ENCODE measurements at regions not wholly inside any gene's neighbourhood (a gene's known extent, or its start where the extent isn't known, plus 50 kb on each side); places are given as distances from the start of the nearest gene placed in this dataset.

DNA sequence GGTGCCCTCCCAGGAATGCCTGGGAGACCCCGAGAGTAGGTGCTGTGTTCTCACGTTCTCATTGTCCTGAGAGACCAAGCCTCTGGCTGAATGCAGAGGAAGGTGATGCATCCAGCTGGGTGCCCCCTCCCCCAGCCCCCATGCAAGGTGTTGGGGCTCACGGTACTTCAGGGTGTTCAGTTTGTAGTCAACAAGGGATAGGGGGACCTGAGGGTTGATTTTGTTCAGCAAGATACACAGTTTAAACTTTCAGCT lies 60.4 kb upstream of the DUSP5 start:
- TF ChIP-seq GATA2 (IDR thresholded peaks at IDR 0.05; ENCODE audit: low read depth, low read length): no peak
- no peak for TF ChIP-seq GATA3 (IDR thresholded peaks at IDR 0.05; ENCODE audit: low read depth, low read length)
